HG02973 (cell line): ENCODE measurements at regions not wholly inside any gene's neighbourhood (a gene's known extent, or its start where the extent isn't known, plus 50 kb on each side); places are given as distances from the start of the nearest gene placed in this dataset.
"Not testable (repeated sequence)": the region's sequence is repeated elsewhere in the genome, so short reads cannot be mapped to it uniquely, and the experiment has no call there.

Experiments
- ATAC-seq: cut with Tn5 transposase; IDR thresholded peaks from one replicate; pipeline ENCODE4 v1.9.1; 2021; ENCODE audit warnings: moderate library complexity; ENCODE audit not compliant: unreplicated experiment

DNA sequence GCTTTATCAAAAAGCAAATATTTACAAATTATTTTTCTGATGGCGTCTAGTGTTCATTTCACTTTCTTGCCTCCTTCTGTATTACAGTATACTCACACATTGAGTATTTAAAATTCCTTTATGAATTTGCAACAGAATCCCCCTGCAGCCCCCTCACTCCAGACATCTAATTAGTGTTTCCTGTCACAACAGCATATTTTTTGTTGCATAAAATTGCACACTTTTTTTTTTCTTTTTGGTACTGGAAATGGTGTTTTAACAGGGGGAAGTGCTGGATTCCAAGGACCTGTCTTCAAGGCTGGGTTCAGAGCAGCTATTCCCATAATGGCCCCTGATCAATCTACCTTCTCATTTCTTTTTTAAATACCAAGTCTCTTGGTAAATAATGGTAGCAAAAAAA is 184.3 kb upstream of the HMCN1 start:
- ATAC-seq, result no peak

DNA sequence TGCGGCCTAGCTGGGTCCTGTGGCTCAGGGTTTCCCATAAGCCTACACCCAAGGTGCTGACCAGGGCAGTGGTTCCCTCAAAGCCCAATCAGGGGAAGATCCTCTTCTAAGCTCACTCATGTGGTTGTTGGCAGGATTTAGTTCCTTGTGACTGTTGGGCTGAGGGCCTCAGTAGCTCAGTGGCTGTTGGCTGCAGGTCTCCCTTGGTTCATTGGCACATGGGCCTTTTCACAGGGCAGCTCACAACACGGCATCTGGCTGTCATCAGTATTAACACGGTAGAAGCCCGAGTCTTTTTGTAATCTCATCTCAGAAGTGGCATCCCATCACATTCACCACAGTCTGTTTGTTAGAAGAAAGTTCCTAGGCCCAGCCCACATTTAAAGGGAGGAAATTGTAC is 188.2 kb upstream of the HMCN1 start:
- ATAC-seq, result no peak

DNA sequence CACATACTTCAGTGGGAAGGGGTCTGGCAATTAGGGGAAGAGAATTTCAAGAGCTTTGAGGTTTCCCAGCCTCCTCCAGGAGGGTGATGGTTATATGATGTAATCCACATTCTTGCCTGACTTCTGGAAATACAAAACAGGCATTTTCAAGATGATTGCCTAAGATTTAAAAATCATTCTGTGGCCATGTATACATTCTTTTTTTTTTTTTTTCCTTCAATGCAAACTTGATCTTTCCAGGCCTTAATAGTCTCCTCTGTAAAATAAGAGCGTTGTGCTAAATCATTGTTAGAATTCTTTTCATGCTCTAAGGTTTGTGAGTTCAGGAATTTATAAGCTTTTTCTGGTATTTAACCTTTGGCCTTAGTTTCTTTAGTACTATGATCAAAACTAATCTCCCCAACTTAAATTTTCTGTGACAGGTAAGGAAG is 192.3 kb upstream of the HMCN1 start:
- no peak for ATAC-seq

DNA sequence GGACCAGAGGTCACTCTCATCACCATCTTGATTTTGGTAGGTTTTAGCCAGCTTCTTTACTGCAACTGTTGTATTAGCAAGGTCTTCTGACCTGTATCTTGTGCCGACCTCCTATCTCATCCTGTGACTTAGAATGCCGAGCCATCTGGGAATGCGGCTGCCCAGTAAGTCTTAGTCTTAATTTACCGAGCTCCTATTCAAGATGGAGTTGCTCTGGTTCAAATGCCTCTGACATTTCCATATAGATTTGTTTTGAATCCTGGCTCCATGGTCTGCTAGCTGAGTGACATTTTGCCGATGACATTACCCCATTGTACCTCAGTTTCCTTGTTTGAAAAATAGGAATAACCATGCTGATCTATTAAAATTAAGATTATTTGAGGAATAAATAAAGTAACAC is 193.9 kb upstream of the HMCN1 start:
- ATAC-seq, result no peak

DNA sequence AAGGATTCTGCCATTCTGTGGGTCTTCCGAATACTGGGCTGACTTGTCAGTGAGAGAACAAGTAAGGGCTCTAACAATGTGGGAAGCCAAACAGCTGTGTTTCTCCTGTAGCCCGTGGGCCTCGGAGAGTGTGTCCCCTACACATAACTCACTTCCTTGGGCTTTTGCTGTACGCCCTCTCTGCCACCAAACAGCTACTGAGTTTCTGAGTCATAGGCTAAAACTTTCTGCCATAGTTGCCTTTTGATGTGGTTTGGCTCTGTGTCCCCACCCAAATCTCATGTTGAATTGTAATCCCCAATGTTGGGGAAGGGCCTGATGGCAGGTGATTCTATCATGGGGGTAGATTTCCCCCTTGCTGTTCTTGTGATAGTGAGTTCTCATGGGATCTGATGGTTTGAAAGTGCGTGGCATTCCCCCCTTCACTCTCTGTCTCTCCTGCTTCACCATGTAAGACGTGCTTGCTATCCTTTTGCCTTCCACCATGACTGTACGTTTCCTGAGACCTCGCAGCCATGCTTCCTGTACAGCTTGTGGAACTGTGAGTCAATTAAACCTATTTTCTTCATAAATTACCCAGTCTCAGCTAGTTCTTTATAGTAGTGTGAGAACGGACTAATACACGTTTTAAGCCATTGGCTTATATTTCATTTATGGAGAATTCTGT is 194.8 kb upstream of the HMCN1 start:
- no peak for ATAC-seq

DNA sequence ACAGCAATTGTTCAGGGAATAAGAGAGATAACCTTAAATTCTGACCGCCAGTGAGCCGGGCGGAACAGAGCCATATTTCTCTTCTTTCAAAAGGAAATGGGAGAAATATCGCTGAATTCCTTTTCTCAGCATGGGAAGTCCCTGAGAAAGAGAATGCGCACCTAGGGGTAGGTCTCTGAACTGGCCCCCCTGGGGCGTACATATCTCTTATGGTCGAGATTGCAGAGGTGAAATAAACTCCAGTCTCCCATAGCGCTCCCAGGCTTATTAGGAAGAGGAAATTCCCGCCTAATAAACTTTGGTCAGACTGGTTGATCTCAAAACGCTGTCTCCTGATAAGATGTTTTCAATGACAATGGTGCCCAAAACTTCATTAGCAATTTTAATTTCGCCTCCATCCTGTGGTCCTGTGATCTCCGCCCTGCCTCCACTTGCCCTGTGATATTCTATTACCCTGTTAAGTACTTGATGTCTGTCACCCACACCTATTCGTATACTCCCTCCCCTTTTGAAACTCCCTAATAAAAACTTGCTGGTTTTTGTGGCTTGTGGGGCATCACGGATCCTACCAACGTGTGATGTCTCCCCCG is 195.8 kb upstream of the HMCN1 start:
- ATAC-seq, result not testable (repeated sequence)

DNA sequence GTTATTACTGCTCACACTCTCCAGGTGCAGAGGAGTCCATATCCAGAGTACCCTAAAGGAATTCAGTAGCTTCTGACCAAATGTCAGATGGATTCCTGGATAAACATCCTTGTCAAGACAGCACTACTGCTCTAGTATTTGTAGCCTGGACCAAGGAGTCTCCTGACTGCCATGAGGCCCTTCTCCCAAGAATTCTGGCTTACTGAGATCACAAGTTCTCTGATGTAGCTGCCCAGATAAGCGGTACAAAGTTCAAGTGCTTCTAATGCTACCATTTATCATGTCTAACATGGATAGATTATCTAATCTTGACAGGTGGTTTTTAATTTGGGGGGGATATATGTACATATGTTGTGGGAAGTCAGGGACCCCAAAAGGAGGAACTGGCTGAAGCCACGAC is 196.6 kb upstream of the HMCN1 start:
- no peak for ATAC-seq

DNA sequence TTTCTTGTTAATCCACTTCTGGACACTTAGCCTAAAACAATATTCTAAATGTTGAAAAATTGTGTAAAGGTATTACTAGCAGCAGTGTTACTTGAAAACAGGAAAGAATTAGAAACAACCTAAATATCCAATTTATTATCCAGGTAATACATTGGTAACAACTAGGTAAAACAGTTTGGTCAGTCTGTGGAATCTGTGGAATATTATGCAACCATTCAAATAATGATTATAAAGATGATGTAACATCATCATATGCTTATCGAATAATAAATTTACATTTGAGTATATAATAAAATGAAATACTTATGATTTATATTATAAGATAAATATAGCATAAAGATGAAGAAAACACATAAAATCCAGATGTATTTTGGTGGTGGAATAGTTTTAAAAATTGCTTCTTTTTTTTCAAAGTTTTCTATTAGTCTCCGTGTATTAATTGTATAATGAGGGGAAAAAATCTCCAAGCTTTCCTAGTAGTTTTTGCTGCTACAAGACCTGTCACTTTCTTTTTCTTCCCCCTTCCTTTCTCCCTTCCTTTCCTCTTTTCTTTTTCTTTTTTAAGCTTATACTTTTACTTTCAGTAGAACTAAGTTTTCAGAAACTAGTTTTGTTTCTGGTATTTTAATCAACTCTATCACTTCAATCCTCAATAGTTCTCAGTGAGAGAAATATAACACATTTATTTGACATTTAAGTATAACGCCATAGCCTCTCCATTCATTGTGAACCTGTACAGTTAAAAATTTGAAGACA is 197.8 kb upstream of the HMCN1 start:
- no peak for ATAC-seq

DNA sequence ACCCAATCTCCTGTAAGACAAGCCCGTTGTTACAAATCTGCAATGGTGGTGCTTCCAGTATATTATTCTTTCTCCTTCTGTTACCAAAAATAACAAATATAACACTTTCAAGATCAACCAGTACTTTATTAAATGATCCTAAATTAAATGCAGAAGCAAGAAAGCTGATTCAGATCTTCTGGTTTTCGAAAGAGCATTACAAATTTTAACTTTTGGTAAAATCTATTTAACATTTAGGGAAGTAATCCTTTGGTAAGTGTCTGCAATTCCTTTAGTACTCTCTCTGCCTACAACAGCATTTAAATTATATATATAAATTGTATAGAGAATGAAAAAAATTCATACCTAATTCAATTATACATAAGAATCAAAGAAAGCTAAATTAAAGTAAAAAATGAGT is 198.6 kb upstream of the HMCN1 start:
- ATAC-seq, result no peak

DNA sequence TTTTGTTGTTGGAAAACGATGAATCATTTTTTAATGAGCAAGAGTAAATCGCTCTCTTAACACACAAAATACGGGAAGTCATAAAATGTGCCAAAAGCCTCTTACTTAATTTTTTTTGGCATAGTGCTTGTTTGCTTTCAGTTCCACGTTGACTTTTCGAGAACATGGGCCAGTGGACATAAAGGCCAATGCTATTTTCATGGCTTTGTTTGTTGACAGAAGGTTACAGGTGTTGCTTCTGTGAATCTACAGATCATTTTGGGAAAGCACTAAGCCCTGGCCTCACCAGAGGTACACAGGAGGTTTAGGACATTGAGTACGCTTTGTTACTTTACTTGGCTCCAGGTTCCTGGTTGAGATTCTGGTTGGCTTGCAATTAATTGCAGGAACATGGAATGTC is 199.4 kb upstream of the HMCN1 start:
- ATAC-seq, result no peak

DNA sequence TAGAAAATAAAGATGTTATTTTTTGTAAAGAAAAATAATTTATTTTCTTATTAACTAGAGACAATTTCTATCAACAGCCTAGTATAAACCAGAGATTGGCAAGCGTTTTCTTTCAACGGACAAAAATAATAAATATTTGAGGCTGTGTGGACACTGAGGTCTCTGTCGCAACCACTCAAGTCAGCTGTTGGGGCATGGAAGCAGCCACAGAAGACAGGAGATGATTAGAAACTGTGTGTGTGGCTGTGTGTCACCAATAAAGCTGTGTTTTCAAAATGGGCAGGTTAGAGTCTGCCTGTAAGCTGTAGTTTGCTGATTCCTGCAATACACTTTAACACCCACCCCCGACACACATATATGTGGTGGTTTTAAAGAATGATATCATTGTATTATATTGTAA is 200.6 kb upstream of the HMCN1 start:
- ATAC-seq, result no peak

DNA sequence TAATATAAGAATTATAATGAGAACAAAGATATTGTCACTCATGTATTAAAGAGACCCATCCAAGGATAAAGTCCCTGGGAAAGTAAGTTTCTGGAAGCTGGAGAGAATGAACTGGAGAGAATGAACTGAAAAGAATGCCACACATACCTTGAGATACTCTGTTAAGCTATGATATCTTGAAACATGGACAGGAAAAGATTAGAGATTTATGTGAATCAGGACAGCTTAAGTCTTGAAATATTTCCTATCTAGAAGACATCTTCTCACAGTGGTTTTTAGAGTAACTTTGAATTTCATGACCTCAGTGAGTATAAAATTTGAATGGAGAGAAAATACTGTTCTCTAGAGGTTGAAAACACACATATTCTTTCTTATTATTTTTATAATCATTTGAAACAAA is 201.3 kb upstream of the HMCN1 start:
- ATAC-seq, result no peak

DNA sequence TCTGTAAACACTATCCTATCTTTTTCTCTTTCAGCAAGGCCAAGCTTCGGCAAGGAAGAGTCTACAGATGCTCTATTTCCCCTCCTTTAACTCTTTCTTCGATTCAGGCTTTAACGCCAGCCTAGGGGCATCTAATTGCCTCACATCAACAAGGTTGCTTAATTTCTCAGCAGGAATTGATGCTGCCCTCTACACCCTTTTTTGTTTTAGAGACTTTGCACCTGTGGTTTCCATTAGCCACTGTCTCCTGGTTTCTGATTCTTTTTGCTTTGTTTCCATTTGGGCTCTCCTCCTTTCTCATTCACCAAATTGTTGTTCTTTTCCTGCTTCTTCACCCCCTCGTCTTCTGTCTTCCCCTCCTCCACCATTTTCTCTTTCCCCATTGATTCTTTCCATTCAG is 202.4 kb upstream of the HMCN1 start:
- ATAC-seq, result no peak

DNA sequence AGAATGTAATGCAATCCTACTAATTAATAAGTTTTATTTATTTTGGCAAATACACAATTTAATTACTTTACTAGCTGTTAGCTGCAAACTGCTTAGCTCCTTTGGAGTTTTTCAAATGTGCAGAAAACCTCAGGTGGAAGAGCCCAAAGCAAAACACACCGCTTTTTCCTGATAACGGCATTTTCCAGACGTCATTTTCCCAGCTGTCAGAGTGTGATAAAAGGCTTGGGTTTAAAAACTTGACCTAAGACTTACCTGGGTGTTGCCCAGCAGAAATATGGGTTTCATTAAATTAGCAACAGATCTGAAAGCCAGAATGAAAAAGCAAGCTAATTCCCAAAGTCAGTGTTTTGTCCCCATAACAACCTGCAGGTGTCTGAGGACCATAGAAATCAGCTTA is 204.0 kb upstream of the HMCN1 start:
- ATAC-seq, result no peak

DNA sequence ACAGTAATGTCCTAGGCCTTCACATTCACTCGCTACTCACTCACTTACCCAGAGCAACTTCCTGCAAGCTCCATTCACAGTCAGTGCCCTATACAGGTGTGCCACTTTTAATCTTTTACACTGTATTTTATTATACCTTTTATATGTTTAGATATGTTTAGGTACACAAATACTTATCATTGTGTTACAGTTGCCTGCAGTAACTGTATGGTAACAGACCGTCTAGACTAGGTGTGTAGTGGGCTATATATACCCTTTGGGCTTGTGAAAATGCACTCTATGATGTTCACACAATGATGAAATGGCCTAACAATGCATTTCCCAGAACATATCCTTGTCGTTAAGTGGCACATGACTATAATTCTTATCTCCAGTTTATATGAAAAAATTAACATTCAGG is 204.5 kb upstream of the HMCN1 start:
- no peak for ATAC-seq

DNA sequence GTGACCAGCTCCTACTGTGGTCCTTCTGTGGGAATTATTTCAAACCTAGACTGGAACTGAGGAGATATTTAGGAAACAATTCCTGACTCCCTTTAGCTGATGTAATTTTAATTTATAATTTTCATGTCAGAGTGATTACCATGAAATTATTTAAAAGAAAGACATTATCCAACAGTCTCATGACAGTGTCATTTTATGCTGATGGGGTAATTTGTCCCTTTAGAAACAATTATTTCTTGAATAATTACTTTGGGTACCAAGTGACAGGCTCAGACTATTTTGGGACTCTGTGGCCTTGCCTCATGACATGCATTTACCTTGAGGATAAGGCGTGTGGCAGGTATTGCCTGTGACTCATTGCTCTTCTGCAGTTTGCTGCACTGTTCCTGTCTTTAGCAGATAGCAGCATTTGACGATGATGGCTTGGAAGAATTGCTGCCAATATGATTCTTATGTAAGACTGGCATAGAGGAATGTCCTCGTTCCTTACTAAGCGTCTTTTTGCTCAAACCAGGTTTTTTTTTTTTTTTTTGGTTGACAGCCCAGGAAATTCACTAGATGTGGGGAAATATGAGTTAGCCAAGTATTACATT is 206.0 kb upstream of the HMCN1 start:
- no peak for ATAC-seq

DNA sequence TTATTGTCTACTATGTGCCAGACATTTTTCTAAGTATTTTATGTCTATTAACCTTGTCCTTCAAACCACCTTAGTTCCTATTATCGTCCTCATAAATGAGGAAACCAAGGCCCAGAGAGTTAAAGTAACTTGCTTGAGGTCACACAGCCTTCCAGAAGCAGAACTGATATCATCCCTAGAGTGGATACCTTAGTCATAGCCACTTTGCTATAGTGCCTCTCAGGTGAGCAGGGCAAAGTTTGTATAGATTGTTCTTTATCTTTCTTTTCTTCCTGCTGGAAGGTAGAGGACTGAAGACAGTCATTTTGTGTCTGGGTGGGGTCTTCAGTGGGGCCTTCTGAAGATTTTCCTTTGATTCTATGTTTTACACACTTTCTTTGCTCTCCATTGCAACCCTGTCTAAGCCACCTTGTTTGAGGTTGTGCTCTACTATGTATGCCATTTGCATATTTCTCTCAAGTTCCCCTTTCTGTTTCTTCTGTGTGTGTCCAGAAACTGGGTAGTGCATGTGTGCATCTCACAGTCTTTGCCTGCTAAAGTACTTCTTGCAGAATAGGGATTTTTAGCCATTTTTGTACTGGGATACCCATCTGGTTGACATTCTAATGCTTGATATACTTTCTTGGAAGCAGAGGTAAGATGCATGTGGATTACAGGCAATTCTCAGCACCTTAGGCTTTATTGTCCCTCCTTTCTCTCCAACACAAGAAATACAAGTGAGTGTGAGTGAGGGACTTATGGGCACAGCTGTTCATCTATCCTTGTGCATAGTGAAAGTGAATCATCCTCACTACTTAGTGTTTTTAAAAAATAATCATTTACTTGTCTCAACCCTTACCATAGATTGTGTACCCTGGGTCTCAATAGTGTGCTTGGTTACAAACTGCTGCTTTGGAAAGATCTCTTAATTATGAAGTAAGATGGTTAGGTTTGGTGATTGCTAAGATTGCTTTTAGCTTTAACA is 207.6 kb upstream of the HMCN1 start:
- peak; percentile 99 for ATAC-seq

DNA sequence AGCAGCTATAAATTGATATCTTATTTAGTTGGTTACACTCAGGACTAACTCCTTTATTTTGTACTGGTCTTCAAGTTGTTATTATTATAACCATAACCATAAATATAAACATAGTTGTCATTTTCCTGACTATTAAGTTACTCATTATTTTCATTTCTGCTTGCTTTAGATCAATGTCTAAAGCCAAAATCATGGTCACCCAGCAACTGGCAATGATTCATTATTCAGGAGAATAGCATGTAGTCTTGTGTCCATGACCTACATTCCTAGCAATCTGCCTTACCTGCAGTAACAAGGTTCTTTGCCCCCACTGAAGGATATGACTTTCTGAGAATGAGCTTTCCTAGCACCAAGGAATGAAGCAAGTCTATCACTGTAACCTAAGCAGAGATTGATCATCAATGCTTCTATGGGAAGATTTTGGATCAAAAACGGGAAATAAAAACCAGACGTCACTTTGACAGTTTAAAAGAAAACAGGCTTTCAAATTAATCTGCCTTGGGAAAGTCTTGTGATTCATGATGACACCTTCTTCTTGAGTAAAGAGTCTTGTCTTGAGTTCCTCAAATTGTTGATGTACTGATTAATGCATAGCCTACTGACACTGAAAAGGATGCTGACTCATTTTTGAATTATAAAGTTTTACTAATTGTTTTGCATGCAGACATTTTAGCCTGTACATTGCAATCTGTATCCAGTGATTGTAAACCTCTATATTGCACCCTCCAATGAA is 203.3 kb upstream of the IVNS1ABP start:
- peak; percentile 73 for ATAC-seq

DNA sequence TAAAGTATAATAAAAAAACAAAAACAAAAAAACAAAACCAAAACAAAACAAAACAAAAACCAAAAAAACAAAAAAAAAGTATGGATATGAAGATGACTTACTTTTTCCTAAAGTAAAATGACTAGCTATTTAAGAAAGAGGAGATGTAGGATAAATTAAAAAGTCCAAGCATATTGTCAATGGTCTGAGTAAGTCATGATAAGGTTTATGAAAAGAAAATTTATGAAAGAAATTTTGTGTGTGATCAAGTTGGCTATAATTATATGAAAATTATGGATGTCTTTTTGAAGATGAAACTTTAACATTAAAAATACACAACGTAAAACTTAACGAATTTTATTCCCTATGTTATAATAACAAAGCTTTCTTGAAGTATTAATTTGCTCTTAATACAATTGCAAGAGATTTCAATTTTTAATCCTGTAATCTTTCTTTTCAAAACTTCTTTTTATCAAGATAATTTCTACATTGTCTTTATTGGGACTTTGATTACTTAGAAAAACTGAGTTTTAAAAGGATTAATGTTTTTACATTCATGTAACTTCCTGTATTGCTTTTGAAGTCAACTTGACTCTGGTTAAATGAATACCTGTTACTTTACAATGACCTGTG is 200.9 kb upstream of the IVNS1ABP start:
- no peak for ATAC-seq

DNA sequence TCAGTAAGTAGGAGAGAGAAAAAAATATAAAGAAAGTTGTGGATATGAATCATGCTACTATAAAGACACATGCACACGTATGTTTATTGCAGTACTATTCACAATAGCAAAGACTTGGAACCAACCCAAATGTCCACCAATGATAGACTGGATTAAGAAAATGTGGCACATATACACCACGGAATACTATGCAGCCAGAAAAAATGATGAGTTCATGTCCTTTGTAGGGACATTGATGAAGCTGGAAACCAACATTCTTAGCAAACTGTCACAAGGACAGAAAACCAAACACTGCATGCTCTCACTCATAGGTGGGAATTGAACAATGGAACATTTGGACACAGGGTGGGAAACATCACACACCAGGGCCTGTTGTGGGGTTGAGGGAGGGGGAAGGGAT is 200.3 kb upstream of the IVNS1ABP start:
- ATAC-seq, result not testable (repeated sequence)
